ENCODE measurements at regions not wholly inside any gene's neighbourhood (a gene's known extent, or its start where the extent isn't known, plus 50 kb on each side); places are given as distances from the start of the nearest gene placed in this dataset.

DNA sequence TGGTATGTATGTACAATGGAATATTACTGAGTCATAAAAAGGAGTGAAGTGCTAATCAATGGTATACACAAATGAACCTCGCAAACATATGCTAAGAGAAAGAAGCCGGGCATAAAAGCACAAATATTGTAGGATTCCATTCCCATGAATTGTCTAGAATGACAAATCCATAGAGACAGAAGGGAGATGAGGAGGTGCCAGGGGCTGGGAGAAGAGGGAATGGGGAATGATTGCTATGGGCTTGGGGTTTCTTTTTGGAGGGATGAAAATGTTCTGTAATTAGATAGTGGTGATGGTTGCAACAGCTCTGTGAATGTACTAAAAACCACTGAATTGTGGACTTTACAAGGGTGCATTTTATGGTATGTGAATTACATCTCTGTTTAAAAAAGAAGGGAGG, 73.5 kb downstream of the GLI2 start:
- WGBS, result 40% methylated on average over 1 of the region's 2 CpGs
- H2BK120ac ChIP-seq (ENCODE audit: low read depth, low read length), result no peak overlapping the region
- peaks cover 4 to 43% of the 10 kb centered on the region in 2 experiments for H3K36me3 ChIP-seq (ENCODE audit: control insufficient read depth in 1 of 2, insufficient read depth in 2 of 2, low read depth in 1 of 2, low read length in 2 of 2)
- no peak overlapping the region for H3K4me3 ChIP-seq (ENCODE audit: insufficient read depth in 1 of 2, low read depth in 1 of 2, low read length in 2 of 2)
- no peak overlapping the region for H3K18ac ChIP-seq (ENCODE audit: low read depth in 1 of 2, low read length in 2 of 2)
- no peak overlapping the region for H3K4me2 ChIP-seq (ENCODE audit: low read length, poor library complexity, severe bottlenecking)
- H2BK5ac ChIP-seq (ENCODE audit: low read depth, low read length, poor library complexity, severe bottlenecking), result no peak overlapping the region
- H3K27ac ChIP-seq (ENCODE audit: low read length, poor library complexity, severe bottlenecking), result no peak overlapping the region
- no peak overlapping the region for H2AFZ ChIP-seq (ENCODE audit: low read depth, low read length)
- no peaks in the 10 kb centered on the region for H3K9me3 ChIP-seq (ENCODE audit: control insufficient read depth, low read length)
- H2BK12ac ChIP-seq (ENCODE audit: low read length in 2 of 2), result no peak overlapping the region
- peaks cover 12% of the 10 kb centered on the region for H3K4me1 ChIP-seq (ENCODE audit: control insufficient read depth, insufficient read depth, low read depth, low read length)
- H3K14ac ChIP-seq (ENCODE audit: low read length in 2 of 2), result no peak overlapping the region
- no peak overlapping the region for H3K4ac ChIP-seq (ENCODE audit: low read depth in 1 of 2, low read length in 2 of 2)
- no peak overlapping the region for H4K8ac ChIP-seq (ENCODE audit: low read length)
- H2AK5ac ChIP-seq (ENCODE audit: low read length, severe bottlenecking), result no peak overlapping the region
- H2BK15ac ChIP-seq (ENCODE audit: low read depth, poor library complexity, severe bottlenecking), result no peak overlapping the region
- no peaks in the 10 kb centered on the region for H3K27me3 ChIP-seq (ENCODE audit: control insufficient read depth in 1 of 2, insufficient read depth in 1 of 2, low read length in 2 of 2)
- H3K9ac ChIP-seq (ENCODE audit: low read length), result no peak overlapping the region
- peak; percentile 61 for DNase-seq
- peaks cover 23% of the 10 kb centered on the region for H3K79me1 ChIP-seq (replicated peaks; ENCODE audit: low read length, poor library complexity, severe bottlenecking)
- H4K91ac ChIP-seq (ENCODE audit: low read length), result no peak overlapping the region
- no peak overlapping the region for H3K23ac ChIP-seq (ENCODE audit: low read length in 2 of 2)

DNA sequence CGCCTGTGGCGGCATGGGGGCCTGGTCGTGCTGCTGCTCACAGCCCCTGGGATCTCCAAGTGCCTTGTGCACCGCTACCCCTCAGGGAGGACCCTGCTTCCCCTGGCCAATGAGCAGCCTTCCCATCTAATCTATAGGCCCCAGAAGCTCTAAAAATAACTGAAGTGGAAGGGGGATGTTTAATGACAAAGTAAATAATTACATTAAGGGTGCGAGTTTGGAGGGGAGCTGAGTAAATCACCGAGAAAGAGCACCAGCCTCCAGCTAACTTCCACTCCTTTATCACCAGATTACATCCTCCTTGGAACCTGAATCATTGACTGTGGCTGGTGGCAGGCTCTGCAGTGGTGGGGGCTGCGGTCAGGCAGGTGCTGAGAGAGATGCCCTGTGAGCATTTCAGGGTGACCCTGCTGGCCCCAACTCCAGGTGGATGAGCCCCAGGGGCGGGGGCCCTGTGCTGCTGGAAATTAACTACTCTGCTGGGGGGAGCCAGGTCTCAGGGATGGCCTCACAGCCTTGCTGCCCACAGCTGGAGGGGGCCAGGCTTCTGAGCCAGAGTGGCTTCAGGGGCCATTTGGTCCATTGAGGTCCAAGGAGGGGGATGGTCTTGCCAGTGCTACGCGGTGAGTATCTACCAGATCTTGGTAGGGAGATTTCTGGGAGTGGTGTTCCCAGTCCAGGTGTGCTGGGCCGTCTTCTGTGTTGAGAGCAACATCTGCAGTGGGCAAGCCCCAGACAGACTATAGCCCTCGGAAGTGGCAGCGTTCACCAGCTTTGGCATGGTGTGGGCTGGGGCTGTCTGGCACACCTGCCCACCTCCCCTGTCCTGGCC, 74.2 kb downstream of the GLI2 start:
- Histone ChIP-seq H2BK12ac (ENCODE audit: low read length in 2 of 2) (peak overlapping the region in 1 of 2 experiments; percentile 82), H3K79me1 (replicated peaks; ENCODE audit: low read length, poor library complexity, severe bottlenecking) (peaks cover 20% of the 10 kb centered on the region), H4K91ac (ENCODE audit: low read length) (peak overlapping the region; percentile 6), H3K14ac (ENCODE audit: low read length in 2 of 2) (no peak overlapping the region), H3K9ac (ENCODE audit: low read length) (no peak overlapping the region), H2BK5ac (ENCODE audit: low read depth, low read length, poor library complexity, severe bottlenecking) (no peak overlapping the region), H2AFZ (ENCODE audit: low read depth, low read length) (no peak overlapping the region), H3K4me3 (ENCODE audit: insufficient read depth in 1 of 2, low read depth in 1 of 2, low read length in 2 of 2) (no peak overlapping the region), H3K27ac (ENCODE audit: low read length, poor library complexity, severe bottlenecking) (no peak overlapping the region), H3K4me2 (ENCODE audit: low read length, poor library complexity, severe bottlenecking) (no peak overlapping the region), H3K9me3 (ENCODE audit: control insufficient read depth, low read length) (no peaks in the 10 kb centered on the region), H3K36me3 (ENCODE audit: control insufficient read depth in 1 of 2, insufficient read depth in 2 of 2, low read depth in 1 of 2, low read length in 2 of 2) (peaks cover 4 to 42% of the 10 kb centered on the region in 2 experiments), H3K18ac (ENCODE audit: low read depth in 1 of 2, low read length in 2 of 2) (peak overlapping the region in 1 of 2 experiments; percentile 76), H2AK5ac (ENCODE audit: low read length, severe bottlenecking) (no peak overlapping the region), H4K8ac (ENCODE audit: low read length) (peak overlapping the region; percentile 39), H3K4me1 (ENCODE audit: control insufficient read depth, insufficient read depth, low read depth, low read length) (peaks cover 7% of the 10 kb centered on the region), H3K27me3 (ENCODE audit: control insufficient read depth in 1 of 2, insufficient read depth in 1 of 2, low read length in 2 of 2) (no peaks in the 10 kb centered on the region), H3K4ac (ENCODE audit: low read depth in 1 of 2, low read length in 2 of 2) (no peak overlapping the region), H3K23ac (ENCODE audit: low read length in 2 of 2) (peak overlapping the region in 1 of 2 experiments; percentile 51), H2BK15ac (ENCODE audit: low read depth, poor library complexity, severe bottlenecking) (no peak overlapping the region), H2BK120ac (ENCODE audit: low read depth, low read length) (no peak overlapping the region)
- peak; percentile 66 for DNase-seq
- WGBS, result 68% methylated on average over 9 of the region's 13 CpGs

DNA sequence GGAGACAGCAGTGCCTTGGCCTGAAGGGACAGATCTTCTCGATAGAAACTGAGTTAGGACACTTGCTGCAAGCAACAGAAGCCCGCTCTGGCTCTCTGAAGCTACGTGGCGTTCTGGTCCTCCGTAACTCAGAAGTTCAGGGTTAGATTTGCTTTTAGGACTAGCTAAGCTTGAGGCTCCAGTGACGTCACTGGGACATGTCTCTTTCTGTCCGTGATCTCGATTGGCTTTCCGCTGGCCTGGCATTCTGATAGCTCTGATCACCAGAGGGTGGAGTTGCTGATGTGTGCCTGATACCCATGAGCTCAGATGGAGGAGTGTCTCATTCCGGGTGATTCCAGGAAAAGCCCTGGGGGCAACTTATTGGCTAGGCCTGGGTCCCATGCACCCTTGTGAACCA, 75.0 kb downstream of the GLI2 start:
- WGBS, result 96% methylated on average over 10 of the region's 10 CpGs
- peaks cover 0 to 42% of the 10 kb centered on the region in 2 experiments for H3K36me3 ChIP-seq (ENCODE audit: control insufficient read depth in 1 of 2, insufficient read depth in 2 of 2, low read depth in 1 of 2, low read length in 2 of 2)

DNA sequence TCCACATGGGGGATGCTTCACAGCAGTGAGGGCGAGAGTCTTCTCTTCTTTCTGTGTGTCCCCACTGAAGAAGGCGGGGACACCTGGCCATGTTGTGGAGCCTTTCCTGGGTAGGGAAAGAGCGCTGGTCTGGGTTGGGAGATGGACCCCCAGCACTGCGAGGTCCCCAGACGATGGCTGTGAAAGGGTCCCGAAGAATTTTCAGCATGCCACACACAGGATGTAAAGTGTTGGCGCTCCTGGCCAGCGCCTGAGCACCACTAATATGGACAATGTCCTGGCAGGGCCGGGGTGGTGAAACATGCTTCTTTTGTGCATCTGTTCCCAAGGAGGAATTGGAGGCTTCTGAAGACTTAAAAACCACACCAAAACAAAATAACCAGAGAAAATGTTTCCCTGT, 77.2 kb downstream of the GLI2 start:
- H3K27ac ChIP-seq (ENCODE audit: low read length, poor library complexity, severe bottlenecking), result no peak overlapping the region
- WGBS, result 98% methylated on average over 9 of the region's 9 CpGs
- no peak overlapping the region for H3K4me2 ChIP-seq (ENCODE audit: low read length, poor library complexity, severe bottlenecking)
- H3K18ac ChIP-seq (ENCODE audit: low read depth in 1 of 2, low read length in 2 of 2), result no peak overlapping the region
- H3K36me3 ChIP-seq (ENCODE audit: control insufficient read depth in 1 of 2, insufficient read depth in 2 of 2, low read depth in 1 of 2, low read length in 2 of 2), result peaks cover 0 to 45% of the 10 kb centered on the region in 2 experiments
- H3K4me3 ChIP-seq (ENCODE audit: insufficient read depth in 1 of 2, low read depth in 1 of 2, low read length in 2 of 2), result no peak overlapping the region
- no peak overlapping the region for H2BK12ac ChIP-seq (ENCODE audit: low read length in 2 of 2)
- H3K9ac ChIP-seq (ENCODE audit: low read length), result no peak overlapping the region
- H4K8ac ChIP-seq (ENCODE audit: low read length), result no peak overlapping the region
- H2AK5ac ChIP-seq (ENCODE audit: low read length, severe bottlenecking), result no peak overlapping the region
- H3K14ac ChIP-seq (ENCODE audit: low read length in 2 of 2), result no peak overlapping the region
- no peaks in the 10 kb centered on the region for H3K27me3 ChIP-seq (ENCODE audit: control insufficient read depth in 1 of 2, insufficient read depth in 1 of 2, low read length in 2 of 2)
- H2AFZ ChIP-seq (ENCODE audit: low read depth, low read length), result no peak overlapping the region
- H3K79me1 ChIP-seq (replicated peaks; ENCODE audit: low read length, poor library complexity, severe bottlenecking), result peaks cover 30% of the 10 kb centered on the region
- peaks cover 5% of the 10 kb centered on the region for H3K4me1 ChIP-seq (ENCODE audit: control insufficient read depth, insufficient read depth, low read depth, low read length)
- H3K4ac ChIP-seq (ENCODE audit: low read depth in 1 of 2, low read length in 2 of 2), result no peak overlapping the region
- no peak overlapping the region for H3K23ac ChIP-seq (ENCODE audit: low read length in 2 of 2)
- no peak overlapping the region for H4K91ac ChIP-seq (ENCODE audit: low read length)
- H2BK120ac ChIP-seq (ENCODE audit: low read depth, low read length), result no peak overlapping the region
- H2BK15ac ChIP-seq (ENCODE audit: low read depth, poor library complexity, severe bottlenecking), result no peak overlapping the region
- no peak for DNase-seq
- H2BK5ac ChIP-seq (ENCODE audit: low read depth, low read length, poor library complexity, severe bottlenecking), result no peak overlapping the region
- H3K9me3 ChIP-seq (ENCODE audit: control insufficient read depth, low read length), result no peaks in the 10 kb centered on the region

More for the DNA sequence above, 75.0 kb downstream of the GLI2 start:
- Histone ChIP-seq H2BK5ac (ENCODE audit: low read depth, low read length, poor library complexity, severe bottlenecking) (no peak overlapping the region), H3K4me3 (ENCODE audit: insufficient read depth in 1 of 2, low read depth in 1 of 2, low read length in 2 of 2) (no peak overlapping the region), H3K27ac (ENCODE audit: low read length, poor library complexity, severe bottlenecking) (no peak overlapping the region), H3K4ac (ENCODE audit: low read depth in 1 of 2, low read length in 2 of 2) (no peak overlapping the region), H4K91ac (ENCODE audit: low read length) (no peak overlapping the region), H2AFZ (ENCODE audit: low read depth, low read length) (no peak overlapping the region), H3K4me2 (ENCODE audit: low read length, poor library complexity, severe bottlenecking) (no peak overlapping the region), H3K9ac (ENCODE audit: low read length) (no peak overlapping the region), H3K14ac (ENCODE audit: low read length in 2 of 2) (peak overlapping the region in 1 of 2 experiments; percentile 9), H3K9me3 (ENCODE audit: control insufficient read depth, low read length) (no peaks in the 10 kb centered on the region), H4K8ac (ENCODE audit: low read length) (no peak overlapping the region), H3K18ac (ENCODE audit: low read depth in 1 of 2, low read length in 2 of 2) (no peak overlapping the region), H3K79me1 (replicated peaks; ENCODE audit: low read length, poor library complexity, severe bottlenecking) (peaks cover 25% of the 10 kb centered on the region), H2BK12ac (ENCODE audit: low read length in 2 of 2) (no peak overlapping the region), H3K4me1 (ENCODE audit: control insufficient read depth, insufficient read depth, low read depth, low read length) (peaks cover 5% of the 10 kb centered on the region), H3K27me3 (ENCODE audit: control insufficient read depth in 1 of 2, insufficient read depth in 1 of 2, low read length in 2 of 2) (no peaks in the 10 kb centered on the region), H2BK15ac (ENCODE audit: low read depth, poor library complexity, severe bottlenecking) (no peak overlapping the region), H2BK120ac (ENCODE audit: low read depth, low read length) (no peak overlapping the region), H2AK5ac (ENCODE audit: low read length, severe bottlenecking) (no peak overlapping the region), H3K23ac (ENCODE audit: low read length in 2 of 2) (no peak overlapping the region)
- DNase-seq, result no peak

Measured in mesenchymal stem cell (in vitro differentiated cells and primary cell).